Loucy (cell line): ENCODE measurements at regions not wholly inside any gene's neighbourhood (a gene's known extent, or its start where the extent isn't known, plus 50 kb on each side); places are given as distances from the start of the nearest gene placed in this dataset.

ENCODE experiments used
- CTCF ChIP-seq: fragments of 200-600 bp; sonication (generic); conservative IDR thresholded peaks from 2 replicates; pipeline ENCODE4 v1.5.1; 2014; ENCODE audit warnings: mild to moderate bottlenecking, antibody characterized with exemption, low read length
- EZH2phosphoT487 ChIP-seq: fragments of 200-600 bp; IDR thresholded peaks from 2 replicates; pipeline ENCODE4 v1.6.1; 2018; ENCODE audit warnings: antibody characterized with exemption, mild to moderate bottlenecking, moderate library complexity, borderline replicate concordance

DNA sequence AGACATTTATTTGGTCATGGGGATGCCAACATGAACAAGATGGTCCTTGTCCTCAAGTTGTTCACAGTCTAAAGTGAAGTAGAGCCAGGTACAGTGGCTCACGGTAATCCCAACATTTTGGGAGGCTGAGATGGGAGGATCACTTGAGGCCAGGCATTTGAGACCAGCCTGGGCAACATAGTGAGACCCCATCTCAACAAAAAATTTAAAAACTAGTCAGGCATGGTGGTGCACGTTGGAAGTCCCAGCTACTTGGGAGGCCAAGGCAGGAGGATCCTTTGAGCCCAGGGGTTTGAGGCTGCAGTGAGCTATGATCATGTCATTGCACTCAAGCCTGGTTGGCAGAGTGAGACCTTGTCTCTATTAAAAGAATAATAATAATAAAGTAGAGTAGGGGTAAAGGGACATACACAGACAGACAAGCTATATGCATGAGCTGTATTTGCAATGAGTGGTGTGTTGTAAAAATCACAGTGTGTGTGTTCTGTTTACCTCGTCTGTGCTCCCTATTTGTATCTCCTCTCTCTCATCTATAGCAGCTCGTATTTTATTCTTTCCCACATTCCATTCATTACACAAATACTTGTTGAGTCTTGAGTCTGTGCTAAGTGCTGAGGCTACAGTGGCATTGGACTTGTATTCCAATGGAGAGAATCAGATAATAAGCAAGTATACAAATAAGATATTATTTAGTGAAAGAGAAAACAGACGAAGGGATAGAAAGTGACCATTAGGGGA is 73.9 kb upstream of the DHX40 start:
- TF ChIP-seq CTCF = no peak
- no peak for TF ChIP-seq EZH2phosphoT487
